Hematopoietic multipotent progenitor cell (in vitro differentiated cells): ENCODE measurements at regions not wholly inside any gene's neighbourhood (a gene's known extent, or its start where the extent isn't known, plus 50 kb on each side); places are given as distances from the start of the nearest gene placed in this dataset.

ENCODE experiments used
- DNase-seq, 3 donors: peaks; one replicate each; pipeline ENCODE4 v3.0.0-alpha.2; 2011 to 2015; ENCODE audit warnings: low read depth in 2 of 3, low spot score in 2 of 3

GRCh38 chr1:232221802-232222499 lies 408.0 kb downstream of the SIPA1L2 start:
- no peak for DNase-seq

- DNase-seq, result no peak
Measured at GRCh38 chr1:232218955-232219865, 410.7 kb downstream of the SIPA1L2 start.

DNA sequence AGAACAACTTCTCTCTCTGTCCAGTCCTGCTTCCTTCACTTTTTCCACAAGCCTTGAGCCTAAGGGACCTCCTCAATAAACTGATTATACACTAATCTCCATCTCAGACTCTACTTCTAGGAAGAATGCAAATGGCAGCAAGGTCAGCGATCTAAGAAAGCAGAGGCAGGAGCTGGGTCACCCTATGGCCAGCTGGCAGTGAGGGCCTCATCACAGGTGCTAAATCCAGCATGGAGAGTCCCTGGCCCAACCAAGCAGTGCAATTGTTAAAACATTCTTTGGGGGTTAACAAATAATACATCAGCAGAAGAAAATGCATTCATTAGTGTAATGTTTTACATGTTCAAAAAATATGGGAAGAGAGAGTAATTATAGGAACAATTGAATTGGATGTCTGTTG lies 416.0 kb downstream of the SIPA1L2 start:
- DNase-seq, result no peak

GRCh38 chr1:232212253-232212652 lies 417.7 kb downstream of the SIPA1L2 start:
- DNase-seq, result no peak

- no peak for DNase-seq
Measured at GRCh38 chr1:232211149-232211548, 418.8 kb downstream of the SIPA1L2 start.

DNA sequence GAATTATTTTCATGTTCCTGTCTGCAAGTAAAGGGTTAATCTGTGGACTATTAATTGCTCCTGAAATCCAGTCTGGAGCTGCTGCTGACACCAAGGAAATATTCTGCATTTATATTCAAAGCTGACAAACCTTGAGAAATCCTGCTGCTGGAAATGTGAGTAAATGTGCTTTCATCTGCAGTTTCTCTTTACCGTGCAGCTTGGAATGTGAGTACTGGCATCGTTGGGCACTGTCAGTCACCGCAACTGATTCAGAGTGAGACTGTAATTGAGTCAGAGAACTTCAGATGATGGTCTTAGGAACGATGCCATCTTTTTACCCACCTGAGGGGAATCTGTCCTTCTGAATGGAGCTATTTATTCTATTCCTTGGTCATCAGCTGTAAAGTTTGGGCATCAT lies 420.6 kb downstream of the SIPA1L2 start:
- no peak for DNase-seq

DNA sequence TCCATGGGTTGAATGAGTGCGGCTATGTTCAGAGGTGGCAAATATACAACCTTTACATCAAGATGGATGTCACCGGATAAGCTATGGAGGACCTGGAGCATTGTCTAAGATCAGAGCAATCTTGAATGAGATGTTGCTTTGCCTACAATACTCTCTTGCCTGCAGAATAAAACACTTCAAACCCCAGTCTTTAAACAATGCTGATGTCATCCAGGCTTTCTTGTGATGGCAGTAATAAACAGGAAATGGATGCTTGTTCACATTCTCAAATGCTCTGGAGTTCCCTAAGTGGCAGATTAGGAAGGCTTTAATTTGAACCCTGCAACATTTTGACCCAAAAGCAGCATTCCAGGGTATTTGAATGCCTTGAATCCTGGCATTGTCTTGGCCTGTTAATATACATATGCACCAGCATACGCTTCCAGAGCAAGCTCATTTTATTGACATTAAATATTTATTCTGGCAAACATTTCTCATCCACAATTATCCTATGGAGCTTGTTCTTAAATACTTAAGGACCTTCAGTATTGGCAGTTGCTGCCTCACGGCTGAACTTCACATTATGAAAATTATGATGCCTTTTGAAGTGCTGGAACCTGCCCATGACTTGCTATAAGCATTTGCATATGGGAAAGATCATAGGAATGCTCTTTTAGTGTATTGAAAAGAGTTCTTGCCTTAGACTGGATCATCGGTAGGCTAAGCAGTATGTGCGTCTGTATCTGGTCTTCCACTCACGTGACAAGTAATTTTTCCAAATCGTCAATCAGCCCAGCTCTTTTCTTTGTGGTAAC lies 422.7 kb downstream of the SIPA1L2 start:
- no peak for DNase-seq

- no peak for DNase-seq
Measured at GRCh38 chr1:232204269-232204668, 425.7 kb downstream of the SIPA1L2 start.

DNA sequence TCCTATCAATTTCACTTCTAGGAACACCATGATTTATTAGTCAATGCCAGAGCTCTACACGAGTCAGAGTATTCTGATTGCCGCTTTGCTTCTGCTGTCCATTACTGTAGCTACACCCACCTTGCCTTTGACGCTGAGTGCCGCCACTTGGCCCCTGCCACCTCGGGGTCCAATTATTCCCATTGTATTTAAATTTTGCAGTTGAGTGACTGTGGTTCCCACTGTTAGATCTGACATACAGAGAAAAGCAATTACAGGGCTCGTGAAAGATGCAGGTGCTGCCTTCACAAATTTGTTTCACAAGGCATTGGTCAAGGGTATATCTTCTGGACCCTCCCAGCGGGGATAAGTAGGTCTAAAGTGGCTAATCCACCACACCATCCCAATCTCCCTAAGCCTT lies 428.9 kb downstream of the SIPA1L2 start:
- no peak for DNase-seq

GRCh38 chr1:232196042-232196441 lies 433.9 kb downstream of the SIPA1L2 start:
- DNase-seq, result no peak

- no peak for DNase-seq
Measured at GRCh38 chr1:232194424-232194823, 435.5 kb downstream of the SIPA1L2 start.

- no peak for DNase-seq
Measured at GRCh38 chr1:232193451-232193783, 436.5 kb downstream of the SIPA1L2 start.

GRCh38 chr1:232192781-232193450 lies 437.0 kb downstream of the SIPA1L2 start:
- no peak for DNase-seq

DNA sequence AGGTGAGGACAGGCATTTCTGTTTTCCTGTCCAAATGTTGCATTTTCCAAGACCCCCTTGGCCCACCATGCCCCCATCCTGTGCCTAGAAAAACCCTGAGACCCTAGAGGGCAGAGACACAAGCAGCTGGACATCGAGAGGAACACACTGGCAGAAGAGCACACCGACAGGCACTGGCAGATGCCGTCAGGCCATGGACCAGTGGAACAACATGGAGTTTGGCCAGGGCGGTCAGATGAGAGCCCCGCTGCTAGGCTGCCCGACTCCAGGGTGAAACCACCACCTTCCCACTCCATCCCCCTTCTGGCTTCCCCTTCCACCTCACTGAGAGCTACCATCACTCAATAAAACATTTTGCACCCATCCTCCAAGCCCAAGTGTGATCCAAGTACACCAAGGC lies 438.4 kb downstream of the SIPA1L2 start:
- no peak for DNase-seq

DNA sequence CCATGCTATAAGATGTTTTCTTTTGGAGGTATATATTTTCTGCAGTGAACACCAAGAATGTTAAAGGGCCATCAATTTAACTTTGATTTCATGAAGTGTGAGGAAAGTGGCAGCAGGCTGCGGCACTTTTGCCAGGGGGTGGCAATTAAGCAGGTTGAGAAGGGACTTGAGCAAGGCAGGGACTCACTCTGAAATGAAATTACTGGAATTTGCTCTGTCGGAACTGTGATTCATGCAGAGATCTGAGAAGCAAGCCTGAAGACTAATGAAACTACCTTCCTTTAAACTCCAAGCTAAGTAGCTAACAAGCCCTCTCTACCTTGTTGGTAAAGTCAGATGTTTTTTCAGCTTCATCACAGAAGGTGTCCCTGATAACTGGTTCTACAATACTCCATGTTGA lies 441.6 kb downstream of the SIPA1L2 start:
- no peak for DNase-seq

- DNase-seq, result no peak
Measured at GRCh38 chr1:232186931-232187330, 443.0 kb downstream of the SIPA1L2 start.

DNA sequence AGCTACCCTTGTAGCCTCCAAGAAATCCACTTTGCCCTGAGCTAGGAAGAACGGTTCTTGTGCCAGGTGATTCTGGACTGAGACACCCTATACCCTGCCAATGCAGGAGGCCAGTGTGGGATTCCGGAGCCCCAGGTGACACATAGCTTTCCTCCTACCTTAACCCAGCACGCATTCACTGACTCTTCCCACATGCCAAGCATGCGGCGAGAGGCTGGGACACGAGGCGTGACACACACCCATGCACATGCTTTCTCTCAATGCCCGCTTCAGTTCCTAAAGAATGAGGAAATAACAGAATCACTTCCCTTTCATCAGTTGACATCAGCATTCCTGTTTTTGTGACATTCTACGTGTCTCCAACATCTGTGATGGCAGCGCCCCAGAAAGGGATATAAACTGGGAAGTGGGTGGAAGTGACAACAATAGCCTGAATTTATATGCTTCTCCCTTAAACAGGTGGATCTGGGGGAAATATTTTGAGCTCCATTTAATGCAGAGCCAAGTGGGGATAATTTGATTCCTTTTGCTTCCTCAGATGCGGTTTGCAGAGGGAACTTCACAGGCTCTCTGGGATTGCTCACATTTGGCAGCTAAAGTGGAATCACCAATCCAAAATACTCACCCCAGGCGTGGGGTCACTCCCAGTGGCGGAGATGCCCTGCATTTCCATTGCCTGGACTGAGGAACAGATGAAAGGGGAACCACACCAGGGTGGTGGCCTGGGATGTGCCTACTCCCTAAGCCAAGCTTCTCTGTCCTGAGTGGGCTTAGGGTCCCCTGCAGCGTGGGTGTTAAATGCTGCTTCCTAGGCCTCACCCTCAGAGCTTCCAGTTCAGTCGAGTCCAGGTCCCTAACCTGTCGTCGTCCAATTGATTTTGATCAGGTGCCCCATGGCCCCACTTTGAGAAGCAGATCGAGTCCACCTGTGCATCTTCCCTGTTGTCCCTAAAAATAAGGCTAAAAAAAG lies 445.1 kb downstream of the SIPA1L2 start:
- no peak for DNase-seq

DNA sequence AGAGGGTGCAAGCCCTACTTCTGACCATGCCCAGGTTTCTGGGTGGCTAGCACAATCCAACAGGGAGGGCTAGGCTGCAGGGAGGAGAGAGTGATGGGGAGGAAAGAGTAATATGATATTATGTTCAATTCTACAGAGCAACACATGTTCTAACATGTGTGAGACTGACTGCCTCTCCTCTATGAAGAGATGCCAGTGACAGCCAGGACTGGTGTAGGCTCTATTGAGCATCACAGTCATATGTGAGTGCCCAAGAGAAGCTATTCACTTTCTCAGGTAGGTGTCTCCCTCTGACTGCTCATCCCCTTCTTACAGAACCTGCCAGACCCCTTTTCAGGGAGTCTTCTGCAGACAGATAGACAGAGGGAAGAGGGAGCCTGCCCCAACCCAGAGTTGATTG lies 446.1 kb downstream of the SIPA1L2 start:
- no peak for DNase-seq

DNA sequence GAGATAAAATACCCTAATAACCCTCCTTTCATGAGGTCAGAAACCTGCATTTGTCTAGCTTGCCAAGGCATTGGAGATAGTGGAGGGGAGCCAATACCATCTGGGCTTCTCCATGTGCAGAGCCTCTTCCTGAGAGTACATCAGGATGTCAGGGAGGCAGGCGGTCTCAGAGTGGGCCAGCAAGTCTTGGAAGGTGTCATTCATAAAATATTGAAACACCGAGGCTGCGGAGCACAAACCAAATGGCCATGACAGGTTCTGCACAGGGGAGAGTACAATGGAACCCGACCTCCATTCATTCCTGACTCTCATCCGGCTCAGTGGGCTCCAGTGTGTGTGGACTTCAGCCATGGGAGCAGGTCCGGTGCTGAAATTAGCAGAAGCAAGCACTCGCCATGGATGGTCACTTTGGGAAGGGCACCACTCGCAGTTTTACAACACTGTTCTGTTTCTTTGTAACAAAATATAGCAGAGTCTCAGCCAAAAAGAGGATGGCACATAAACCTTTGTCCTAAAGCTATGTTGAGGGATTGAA lies 446.6 kb downstream of the SIPA1L2 start:
- no peak for DNase-seq
